ENCODE measurements at regions not wholly inside any gene's neighbourhood (a gene's known extent, or its start where the extent isn't known, plus 50 kb on each side); places are given as distances from the start of the nearest gene placed in this dataset.

DNA sequence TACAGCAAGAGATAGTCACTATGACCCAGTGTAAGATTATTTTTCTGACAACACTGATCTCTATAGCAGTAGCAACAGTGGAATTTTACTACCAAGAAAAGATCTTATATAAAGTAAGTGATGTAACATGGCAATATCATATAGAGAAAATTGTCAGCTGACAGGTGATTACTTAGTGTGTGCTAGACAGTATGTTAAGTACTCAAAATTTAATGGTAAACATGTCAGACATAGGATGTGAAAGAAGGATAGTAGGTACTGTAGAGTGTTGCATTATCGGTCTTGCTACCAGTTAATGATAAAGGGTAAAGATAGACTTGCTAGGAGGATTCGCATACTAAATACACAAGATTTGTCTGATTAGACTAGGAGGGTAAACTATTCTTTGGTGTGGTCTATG lies 247.4 kb downstream of the CYLC2 start:
- DNase-seq (ENCODE audit: low read depth, low spot score) = no peak
- Histone ChIP-seq H3K9me3 (ENCODE audit: control insufficient read depth, insufficient read depth, low read depth, low read length) (no peaks in the 10 kb centered on the region), H3K27ac (ENCODE audit: low read length) (no peak overlapping the region), H3K27me3 (ENCODE audit: control insufficient read depth, insufficient read depth, low read length) (no peaks in the 10 kb centered on the region), H3K36me3 (ENCODE audit: control insufficient read depth, insufficient read depth, low read length) (no peaks in the 10 kb centered on the region), H3K4me3 (ENCODE audit: low read depth in 2 of 2, low read length in 2 of 2) (no peak overlapping the region), H3K4me1 (ENCODE audit: control insufficient read depth, insufficient read depth, low read length) (no peaks in the 10 kb centered on the region)
- ChIA-PET POLR2A (no interaction called here), CTCF (no interaction called here)
- BruUV-seq (replicated peaks) = no TSS peak
- in situ Hi-C loops (cut with HindIII; ENCODE audit: low pct_unique_long_range_greater_than_20kb, low sequenced_read_pairs) (no loop called here), intact Hi-C loops (cut with micrococcal nuclease; ENCODE audit: unreplicated experiment) (no loop called here)
- TF ChIP-seq CTCF (IDR thresholded peaks at IDR 0.05) (no peak), REST (IDR thresholded peaks at IDR 0.05; ENCODE audit: insufficient read depth in 1 of 2, low read depth in 2 of 2, low read length in 1 of 2) (no peak), TCF7L2 (IDR thresholded peaks at IDR 0.05; ENCODE audit: low read depth, low read length) (no peak), SIN3A (IDR thresholded peaks at IDR 0.05; ENCODE audit: borderline replicate concordance, insufficient read depth, low read depth, low read length) (no peak), POLR2AphosphoS5 (IDR thresholded peaks at IDR 0.05; ENCODE audit: low read depth, low read length) (no peak)
- no peak for ATAC-seq

DNA sequence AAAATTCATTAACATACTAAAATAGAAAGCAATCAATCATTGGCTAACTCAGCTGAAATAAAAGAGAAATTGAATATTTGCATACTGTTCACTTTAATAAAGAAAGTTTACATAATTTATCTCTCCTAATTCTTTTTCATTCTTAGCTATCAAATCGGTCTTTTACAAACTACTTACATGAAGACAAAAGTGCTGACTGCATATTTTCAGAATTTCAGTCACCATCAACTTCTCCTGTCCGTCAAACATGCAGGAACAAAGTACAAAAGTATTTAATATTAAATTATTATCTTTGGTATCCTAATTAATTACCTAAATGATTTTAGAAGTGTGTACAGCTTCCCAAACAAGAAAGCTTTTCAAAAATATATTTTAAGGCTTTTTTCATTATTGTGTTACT lies 248.4 kb downstream of the CYLC2 start:
- H3K4me3 ChIP-seq (ENCODE audit: low read depth in 2 of 2, low read length in 2 of 2) = no peak overlapping the region
- ChIA-PET CTCF (no interaction called here), POLR2A (no interaction called here)
- ATAC-seq = no peak
- intact Hi-C loops (cut with micrococcal nuclease; ENCODE audit: unreplicated experiment) = no loop called here
- H3K27ac ChIP-seq (ENCODE audit: low read length) = no peak overlapping the region
- no peaks in the 10 kb centered on the region for H3K36me3 ChIP-seq (ENCODE audit: control insufficient read depth, insufficient read depth, low read length)
- BruUV-seq (replicated peaks) = no TSS peak
- in situ Hi-C loops (cut with HindIII; ENCODE audit: low pct_unique_long_range_greater_than_20kb, low sequenced_read_pairs) = no loop called here
- H3K27me3 ChIP-seq (ENCODE audit: control insufficient read depth, insufficient read depth, low read length) = no peaks in the 10 kb centered on the region
- no peaks in the 10 kb centered on the region for H3K9me3 ChIP-seq (ENCODE audit: control insufficient read depth, insufficient read depth, low read depth, low read length)
- no peak for DNase-seq (ENCODE audit: low read depth, low spot score)
- H3K4me1 ChIP-seq (ENCODE audit: control insufficient read depth, insufficient read depth, low read length) = no peaks in the 10 kb centered on the region
- TF ChIP-seq TCF7L2 (IDR thresholded peaks at IDR 0.05; ENCODE audit: low read depth, low read length) (no peak), REST (IDR thresholded peaks at IDR 0.05; ENCODE audit: insufficient read depth in 1 of 2, low read depth in 2 of 2, low read length in 1 of 2) (no peak), POLR2AphosphoS5 (IDR thresholded peaks at IDR 0.05; ENCODE audit: low read depth, low read length) (no peak), CTCF (IDR thresholded peaks at IDR 0.05) (no peak), SIN3A (IDR thresholded peaks at IDR 0.05; ENCODE audit: borderline replicate concordance, insufficient read depth, low read depth, low read length) (no peak)
